SK-N-SH (cell line): ENCODE measurements at regions not wholly inside any gene's neighbourhood (a gene's known extent, or its start where the extent isn't known, plus 50 kb on each side); places are given as distances from the start of the nearest gene placed in this dataset.

Experiments used
- EP300 ChIP-seq, 2 experiments: IDR thresholded peaks; 2 replicates each; pipeline versions ENCODE4 v1.4.0 to v1.6.1; 2012; ENCODE audit warnings: borderline replicate concordance in 1 of 2, low read depth in 1 of 2, low read length in 1 of 2
- FOXM1 ChIP-seq: IDR thresholded peaks from 2 replicates; pipeline ENCODE4 v1.4.0; 2012; ENCODE audit warnings: low read depth, mild to moderate bottlenecking
- TF ChIP-seq, protein P1 (sequence below): fragments of 200-600 bp; sonication (generic); IDR thresholded peaks from 2 replicates; pipeline ENCODE4 v1.6.1; 2017; ENCODE audit warnings: antibody characterized with exemption, mild to moderate bottlenecking, moderate library complexity

DNA sequence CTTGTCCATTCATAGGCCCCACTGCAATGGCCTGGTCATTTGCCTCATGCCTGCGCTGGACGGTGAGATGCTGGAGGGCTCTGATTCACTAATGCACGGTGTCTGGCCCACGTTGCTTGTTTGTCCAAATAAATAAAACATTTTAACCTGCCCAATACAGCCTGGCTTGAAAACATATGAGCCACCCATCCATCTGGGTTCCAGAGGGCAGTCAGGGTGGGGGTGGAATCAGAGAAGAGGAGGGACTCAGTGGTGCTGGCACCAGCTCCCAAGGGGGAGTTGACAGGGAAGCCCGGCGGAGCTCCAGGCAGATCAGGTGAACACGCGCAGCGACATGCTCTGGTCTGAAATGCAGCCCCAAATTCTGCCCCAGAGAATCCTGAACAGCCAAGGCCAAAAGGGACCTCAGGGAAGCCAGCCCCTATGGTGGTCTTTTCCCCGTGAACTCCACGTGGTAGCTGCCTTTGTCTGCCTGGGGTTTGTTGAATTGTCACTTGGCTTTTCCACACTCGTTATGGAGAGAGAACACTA lies 265.2 kb downstream of the UACA start:
- no peak for TF ChIP-seq FOXM1
- TF ChIP-seq, protein P1, sequence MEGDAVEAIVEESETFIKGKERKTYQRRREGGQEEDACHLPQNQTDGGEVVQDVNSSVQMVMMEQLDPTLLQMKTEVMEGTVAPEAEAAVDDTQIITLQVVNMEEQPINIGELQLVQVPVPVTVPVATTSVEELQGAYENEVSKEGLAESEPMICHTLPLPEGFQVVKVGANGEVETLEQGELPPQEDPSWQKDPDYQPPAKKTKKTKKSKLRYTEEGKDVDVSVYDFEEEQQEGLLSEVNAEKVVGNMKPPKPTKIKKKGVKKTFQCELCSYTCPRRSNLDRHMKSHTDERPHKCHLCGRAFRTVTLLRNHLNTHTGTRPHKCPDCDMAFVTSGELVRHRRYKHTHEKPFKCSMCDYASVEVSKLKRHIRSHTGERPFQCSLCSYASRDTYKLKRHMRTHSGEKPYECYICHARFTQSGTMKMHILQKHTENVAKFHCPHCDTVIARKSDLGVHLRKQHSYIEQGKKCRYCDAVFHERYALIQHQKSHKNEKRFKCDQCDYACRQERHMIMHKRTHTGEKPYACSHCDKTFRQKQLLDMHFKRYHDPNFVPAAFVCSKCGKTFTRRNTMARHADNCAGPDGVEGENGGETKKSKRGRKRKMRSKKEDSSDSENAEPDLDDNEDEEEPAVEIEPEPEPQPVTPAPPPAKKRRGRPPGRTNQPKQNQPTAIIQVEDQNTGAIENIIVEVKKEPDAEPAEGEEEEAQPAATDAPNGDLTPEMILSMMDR = no peak
- TF ChIP-seq EP300 (IDR thresholded peaks at IDR 0.05; ENCODE audit: borderline replicate concordance in 1 of 2, low read depth in 1 of 2, low read length in 1 of 2) = no peak
